G401 (cell line): ENCODE measurements at regions not wholly inside any gene's neighbourhood (a gene's known extent, or its start where the extent isn't known, plus 50 kb on each side); places are given as distances from the start of the nearest gene placed in this dataset.

Experiments used
- DNase-seq: peaks from one replicate; pipeline ENCODE4 v3.0.0-alpha.2; 2015; ENCODE audit warnings: low spot score
- in situ Hi-C: cut with HindIII; loops from 2 replicates; pipeline ENCODE4 v1.10.0; 2016; ENCODE audit warnings: low sequenced_read_pairs, mixed read lengths

GRCh38 chr9:21653589-21653988, 148.8 kb upstream of the MTAP start:
- in situ Hi-C loops, result no loop called here

GRCh38 chr9:21656776-21657674, 145.4 kb upstream of the MTAP start:
- in situ Hi-C loops, result no loop called here
- no peak for DNase-seq

More at GRCh38 chr9:21653589-21653988, 148.8 kb upstream of the MTAP start:
- no peak for DNase-seq

GRCh38 chr9:21657966-21658667, 144.3 kb upstream of the MTAP start:
- in situ Hi-C loops, result no loop called here
- no peak for DNase-seq

- in situ Hi-C loops, result no loop called here
Measured at GRCh38 chr9:21660976-21661375, 141.5 kb upstream of the MTAP start.

GRCh38 chr9:21661626-21662025, 140.8 kb upstream of the MTAP start:
- no peak for DNase-seq
- in situ Hi-C loops, result no loop called here

More at GRCh38 chr9:21660976-21661375, 141.5 kb upstream of the MTAP start:
- DNase-seq, result no peak

GRCh38 chr9:21668516-21668915, 133.9 kb upstream of the MTAP start:
- in situ Hi-C loops, result no loop called here
- DNase-seq, result peak; percentile 58

GRCh38 chr9:21669701-21670100, 132.7 kb upstream of the MTAP start:
- in situ Hi-C loops, result no loop called here

GRCh38 chr9:21670374-21670773, 132.1 kb upstream of the MTAP start:
- no peak for DNase-seq
- in situ Hi-C loops, result no loop called here

More at GRCh38 chr9:21669701-21670100, 132.7 kb upstream of the MTAP start:
- DNase-seq, result no peak

- DNase-seq, result no peak
- in situ Hi-C loops, result no loop called here
Measured at GRCh38 chr9:21672140-21672539, 130.3 kb upstream of the MTAP start.

- no peak for DNase-seq
- in situ Hi-C loops, result no loop called here
Measured at GRCh38 chr9:21672761-21673160, 129.7 kb upstream of the MTAP start.

GRCh38 chr9:21674894-21675293, 127.5 kb upstream of the MTAP start:
- in situ Hi-C loops, result no loop called here
- DNase-seq, result no peak

GRCh38 chr9:21677387-21677786, 125.0 kb upstream of the MTAP start:
- in situ Hi-C loops, result no loop called here
- DNase-seq, result no peak

GRCh38 chr9:21677834-21678233, 124.6 kb upstream of the MTAP start:
- in situ Hi-C loops, result no loop called here
- DNase-seq, result no peak

GRCh38 chr9:21679432-21679831, 123.0 kb upstream of the MTAP start:
- in situ Hi-C loops, result no loop called here
- no peak for DNase-seq

GRCh38 chr9:21680590-21680989, 121.8 kb upstream of the MTAP start:
- in situ Hi-C loops, result no loop called here

GRCh38 chr9:21681641-21682040, 120.8 kb upstream of the MTAP start:
- no peak for DNase-seq
- in situ Hi-C loops, result no loop called here

More at GRCh38 chr9:21680590-21680989, 121.8 kb upstream of the MTAP start:
- no peak for DNase-seq

- no peak for DNase-seq
- in situ Hi-C loops, result no loop called here
Measured at GRCh38 chr9:21682381-21682780, 120.1 kb upstream of the MTAP start.

GRCh38 chr9:21682981-21683380, 119.5 kb upstream of the MTAP start:
- DNase-seq, result no peak
- in situ Hi-C loops, result no loop called here

- in situ Hi-C loops, result no loop called here
- DNase-seq, result no peak
Measured at GRCh38 chr9:21683484-21684175, 118.8 kb upstream of the MTAP start.

- DNase-seq, result no peak
- in situ Hi-C loops, result no loop called here
Measured at GRCh38 chr9:21684231-21684630, 118.2 kb upstream of the MTAP start.
